Karpas-422 (cell line): ENCODE measurements at regions not wholly inside any gene's neighbourhood (a gene's known extent, or its start where the extent isn't known, plus 50 kb on each side); places are given as distances from the start of the nearest gene placed in this dataset.
A peak's percentile ranks its signal among the peaks of the same experiment; 100 is the strongest.

Experiments
- DNase-seq: peaks from one replicate; pipeline ENCODE4 v3.0.0-alpha.2; 2015
- H2AFZ ChIP-seq: fragments of 200-600 bp; sonication (generic); 2 replicates; pipeline ENCODE4 v1.6.1; 2014; ENCODE audit warnings: antibody characterized with exemption, low read length, mixed read lengths
- H3K27ac ChIP-seq: fragments of 200-600 bp; sonication (generic); 2 replicates; pipeline ENCODE4 v1.5.1; 2014; ENCODE audit warnings: mild to moderate bottlenecking, low read length, moderate library complexity
- H3K27me3 ChIP-seq: fragments of 200-600 bp; sonication (generic); 2 replicates; pipeline ENCODE4 v1.6.1; 2014; ENCODE audit warnings: low read length, mixed read lengths
- H3K36me3 ChIP-seq: fragments of 200-600 bp; sonication (generic); 2 replicates; pipeline ENCODE4 v1.6.1; 2014; ENCODE audit warnings: low read length, mixed read lengths; ENCODE audit not compliant: insufficient read depth
- H3K4me1 ChIP-seq: fragments of 200-600 bp; sonication (generic); 2 replicates; pipeline ENCODE4 v1.6.1; 2014; ENCODE audit warnings: mild to moderate bottlenecking, low read length, mixed read lengths
- H3K4me2 ChIP-seq: fragments of 200-600 bp; sonication (generic); 2 replicates; pipeline ENCODE4 v1.6.1; 2014; ENCODE audit warnings: low read length, low read depth, mild to moderate bottlenecking; ENCODE audit not compliant: poor library complexity, severe bottlenecking
- H3K4me3 ChIP-seq: fragments of 200-600 bp; sonication (generic); 2 replicates; pipeline ENCODE4 v1.5.1; 2014; ENCODE audit warnings: mild to moderate bottlenecking, antibody characterized with exemption, low read length, mixed read lengths
- H3K79me2 ChIP-seq: fragments of 200-600 bp; sonication (generic); 2 replicates; pipeline ENCODE4 v1.6.1; 2014; ENCODE audit warnings: mild to moderate bottlenecking, low read length, mixed read lengths
- H3K9ac ChIP-seq: fragments of 200-600 bp; sonication (generic); 2 replicates; pipeline ENCODE4 v1.6.0; 2014; ENCODE audit warnings: low read length
- H3K9me2 ChIP-seq: fragments of 200-600 bp; sonication (generic), shearing (Covaris generic); replicated peaks from 2 replicates; pipeline ENCODE4 v1.6.0; 2014; ENCODE audit warnings: mild to moderate bottlenecking, low read length, moderate library complexity; ENCODE audit not compliant: insufficient read depth
- H3K9me3 ChIP-seq: fragments of 300-700, 200-600 bp; sonication (generic); 2 replicates; pipeline ENCODE4 v1.6.1; 2014; ENCODE audit warnings: low read length, mixed read lengths
- H4K20me1 ChIP-seq: fragments of 200-600 bp; sonication (generic); 2 replicates; pipeline ENCODE4 v1.6.1; 2014; ENCODE audit warnings: mild to moderate bottlenecking, antibody characterized with exemption, low read length, low read depth; ENCODE audit not compliant: insufficient read depth

DNA sequence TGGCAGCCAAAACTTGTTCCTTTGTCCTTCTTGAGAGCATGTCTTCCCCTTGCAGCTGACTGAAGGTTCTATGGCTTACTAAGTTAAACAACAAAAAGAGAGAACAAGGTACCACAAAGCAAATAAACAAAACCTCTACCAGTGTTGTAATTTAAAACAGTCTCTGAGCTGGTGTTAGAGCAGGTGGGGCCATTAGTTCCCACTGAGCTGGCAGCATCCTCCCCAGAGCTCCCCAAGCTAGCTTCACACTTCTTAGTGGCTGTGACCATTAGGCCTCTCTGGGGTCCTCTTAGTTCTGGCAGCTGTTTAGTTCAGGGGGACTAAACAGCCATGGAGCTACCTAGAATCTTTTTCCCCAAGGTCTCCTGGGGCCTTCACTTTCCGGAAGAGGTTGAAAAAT, 128.6 kb upstream of the ELL2 start:
- DNase-seq: no peak
- Histone ChIP-seq H3K36me3 (no peaks in the 10 kb centered on the region), H3K9ac (no peak overlapping the region), H3K9me3 (no peaks in the 10 kb centered on the region), H3K4me1 (no peaks in the 10 kb centered on the region), H3K4me2 (no peak overlapping the region), H2AFZ (no peak overlapping the region), H3K9me2 (no peaks in the 10 kb centered on the region), H3K4me3 (no peak overlapping the region), H4K20me1 (no peaks in the 10 kb centered on the region), H3K27ac (no peak overlapping the region), H3K79me2 (no peaks in the 10 kb centered on the region), H3K27me3 (no peaks in the 10 kb centered on the region)

DNA sequence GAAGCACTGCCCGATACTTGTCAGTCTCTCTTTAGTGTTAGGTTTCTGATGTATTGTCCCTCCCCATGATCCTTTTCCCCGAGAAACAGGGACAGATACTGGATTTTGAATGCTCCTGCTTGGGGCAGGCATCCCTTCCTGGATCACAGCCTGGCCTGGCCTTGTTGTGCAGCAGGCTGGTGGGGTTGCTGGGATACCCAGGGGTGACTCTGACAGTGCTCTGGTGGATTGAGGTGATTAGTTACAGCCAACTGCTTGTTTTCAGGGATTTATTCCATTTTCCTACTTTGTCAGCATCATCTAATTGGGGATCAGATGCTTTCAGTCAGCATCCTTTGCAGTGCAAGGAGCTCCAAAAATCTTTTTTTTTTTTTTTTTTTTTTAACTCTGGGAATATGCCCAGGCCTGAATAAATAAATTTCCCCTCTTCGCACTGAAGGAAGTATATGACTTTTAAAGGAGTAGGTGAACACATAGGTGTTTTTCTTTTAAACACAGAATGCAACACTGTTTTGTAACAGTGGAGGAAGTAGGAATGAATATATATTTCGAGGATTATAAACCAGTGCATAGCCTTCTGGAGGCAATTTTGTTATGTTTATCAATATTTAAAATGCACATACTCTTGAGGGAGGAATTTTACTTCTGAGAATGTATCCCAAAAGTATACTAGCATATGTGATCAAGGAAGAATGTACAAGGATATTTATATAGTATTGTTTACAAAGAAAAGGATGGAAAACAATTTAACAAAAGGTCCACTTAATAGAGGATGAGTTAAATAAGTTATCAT, 127.3 kb upstream of the ELL2 start:
- Histone ChIP-seq H3K36me3 (no peaks in the 10 kb centered on the region), H3K79me2 (no peaks in the 10 kb centered on the region), H3K4me3 (no peak overlapping the region), H3K4me2 (no peak overlapping the region), H3K27ac (no peak overlapping the region), H3K4me1 (no peaks in the 10 kb centered on the region), H2AFZ (no peak overlapping the region), H3K9me2 (no peaks in the 10 kb centered on the region), H3K9ac (no peak overlapping the region), H4K20me1 (no peaks in the 10 kb centered on the region), H3K27me3 (no peaks in the 10 kb centered on the region), H3K9me3 (no peaks in the 10 kb centered on the region)
- no peak for DNase-seq

DNA sequence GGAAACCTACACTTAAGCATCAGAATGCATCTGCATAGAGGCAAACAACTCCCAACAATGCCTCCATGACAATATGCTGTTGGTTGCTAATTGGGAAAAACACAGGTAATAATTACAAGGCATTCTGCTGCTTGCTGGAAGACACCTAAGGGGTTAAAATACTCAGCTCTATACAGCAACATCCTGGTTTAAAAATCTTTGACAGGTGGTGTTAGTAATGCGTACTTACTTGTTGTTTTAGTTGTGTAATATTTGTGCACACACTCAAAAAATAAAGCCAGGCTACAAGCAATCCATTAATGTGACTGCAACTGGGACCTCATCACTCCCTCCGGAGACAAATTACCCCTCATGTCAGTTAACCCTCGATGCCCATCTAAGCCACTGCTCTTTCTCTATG, 126.3 kb upstream of the ELL2 start:
- Histone ChIP-seq H3K4me1 (no peaks in the 10 kb centered on the region), H3K27ac (no peak overlapping the region), H3K9me3 (no peaks in the 10 kb centered on the region), H3K9me2 (no peaks in the 10 kb centered on the region), H3K27me3 (no peaks in the 10 kb centered on the region), H3K4me2 (no peak overlapping the region), H3K4me3 (no peak overlapping the region), H3K9ac (no peak overlapping the region), H3K36me3 (no peaks in the 10 kb centered on the region), H2AFZ (no peak overlapping the region), H4K20me1 (no peaks in the 10 kb centered on the region), H3K79me2 (no peaks in the 10 kb centered on the region)
- DNase-seq: no peak

DNA sequence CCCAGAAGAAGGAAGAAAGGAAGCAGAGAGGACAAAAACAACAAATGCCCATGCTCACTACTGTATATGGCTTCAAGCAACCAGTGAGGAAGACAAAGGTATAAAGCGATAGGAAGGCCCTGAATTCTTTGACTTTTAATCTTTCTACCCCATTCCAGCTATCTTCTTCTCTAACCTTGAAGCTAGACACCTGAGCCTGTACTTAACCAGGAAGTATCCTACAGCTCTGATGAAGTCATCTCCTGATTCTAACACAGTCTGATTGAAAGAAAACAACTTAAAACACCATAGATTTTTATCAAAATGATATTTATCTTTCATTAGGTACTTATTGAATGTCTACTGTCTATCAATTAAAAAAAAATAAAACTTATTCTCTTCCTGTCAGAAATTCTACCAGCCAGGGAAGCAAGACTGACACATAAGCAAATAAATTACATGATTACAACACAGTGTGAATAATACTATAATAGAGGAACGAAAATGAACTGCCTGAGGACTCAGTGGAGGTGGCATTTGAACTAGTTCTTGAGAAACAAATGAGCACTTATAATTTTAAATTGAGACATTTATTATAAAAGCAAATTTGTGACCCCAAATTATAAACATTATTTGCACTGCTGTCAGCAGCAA, 123.3 kb upstream of the ELL2 start:
- H3K36me3 ChIP-seq: no peaks in the 10 kb centered on the region
- no peak overlapping the region for H3K4me3 ChIP-seq
- H3K9me3 ChIP-seq: no peaks in the 10 kb centered on the region
- no peak for DNase-seq
- H3K27ac ChIP-seq: no peak overlapping the region
- H3K4me1 ChIP-seq: no peaks in the 10 kb centered on the region
- H3K4me2 ChIP-seq: no peak overlapping the region
- H4K20me1 ChIP-seq: no peaks in the 10 kb centered on the region
- H2AFZ ChIP-seq: no peak overlapping the region
- no peak overlapping the region for H3K9ac ChIP-seq
- no peaks in the 10 kb centered on the region for H3K79me2 ChIP-seq
- H3K9me2 ChIP-seq: no peaks in the 10 kb centered on the region
- no peaks in the 10 kb centered on the region for H3K27me3 ChIP-seq

DNA sequence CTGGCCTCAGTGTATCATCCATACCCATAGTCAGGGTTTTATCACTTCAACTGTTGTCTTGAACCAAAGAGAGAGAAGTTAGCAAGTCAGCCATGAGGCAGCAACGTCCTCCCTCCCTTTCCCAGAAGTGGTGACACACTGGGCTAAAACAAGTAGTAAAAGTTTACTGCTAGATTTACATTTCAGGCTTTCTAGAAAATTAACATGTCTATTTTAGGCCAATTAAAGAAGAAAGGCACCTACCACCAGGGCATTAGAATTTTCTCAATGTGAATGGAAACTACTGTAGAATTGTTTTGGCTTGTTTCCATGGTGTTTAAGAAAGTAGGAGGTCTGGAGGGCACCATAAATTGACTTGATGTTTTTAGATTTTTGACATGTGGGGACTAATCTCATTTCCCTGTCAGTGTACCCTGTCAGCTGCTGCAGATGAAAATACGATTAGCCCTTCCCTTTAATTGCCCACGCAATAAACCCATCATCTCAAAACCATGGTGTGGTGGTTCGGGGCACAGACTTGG, 121.8 kb upstream of the ELL2 start:
- H3K4me3 ChIP-seq: no peak overlapping the region
- no peaks in the 10 kb centered on the region for H3K9me2 ChIP-seq
- no peak overlapping the region for H3K4me2 ChIP-seq
- no peak overlapping the region for H3K9ac ChIP-seq
- H2AFZ ChIP-seq: no peak overlapping the region
- peak; percentile 34 for DNase-seq
- H3K27me3 ChIP-seq: no peaks in the 10 kb centered on the region
- no peak overlapping the region for H3K27ac ChIP-seq
- H3K9me3 ChIP-seq: no peaks in the 10 kb centered on the region
- no peaks in the 10 kb centered on the region for H4K20me1 ChIP-seq
- H3K4me1 ChIP-seq: no peaks in the 10 kb centered on the region
- no peaks in the 10 kb centered on the region for H3K36me3 ChIP-seq
- H3K79me2 ChIP-seq: no peaks in the 10 kb centered on the region

DNA sequence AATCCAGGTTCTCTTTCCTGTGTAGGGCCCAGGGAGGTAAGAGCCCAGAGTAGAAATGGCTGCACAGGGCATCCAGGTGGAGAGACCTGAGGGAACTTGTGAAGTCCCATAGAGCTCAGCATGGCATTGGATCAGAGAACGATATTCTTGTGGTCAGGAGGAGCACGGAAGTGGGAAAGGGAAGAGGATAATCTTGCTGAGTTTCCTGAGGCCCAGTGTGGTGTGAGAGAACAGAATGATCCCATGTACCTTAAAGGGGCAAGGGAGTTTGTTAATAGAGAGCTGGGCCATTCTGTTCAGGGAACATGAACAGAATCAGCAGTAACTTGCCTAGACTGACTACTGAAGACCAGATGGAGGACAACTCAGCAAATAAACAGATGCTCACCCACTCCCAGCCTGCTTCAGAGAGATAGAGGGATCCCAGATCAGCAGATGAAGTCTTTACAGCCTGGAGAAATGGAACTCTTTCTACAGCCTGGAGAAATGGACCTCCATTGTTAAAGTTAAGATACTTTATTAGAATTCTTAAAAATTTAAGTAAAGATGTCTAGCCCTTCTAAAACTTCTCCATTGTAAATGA, 119.7 kb upstream of the ELL2 start:
- no peaks in the 10 kb centered on the region for H4K20me1 ChIP-seq
- peak; percentile 27 for DNase-seq
- no peak overlapping the region for H3K9ac ChIP-seq
- H3K4me1 ChIP-seq: no peaks in the 10 kb centered on the region
- no peak overlapping the region for H3K4me3 ChIP-seq
- no peak overlapping the region for H2AFZ ChIP-seq
- H3K9me2 ChIP-seq: no peaks in the 10 kb centered on the region
- H3K27ac ChIP-seq: no peak overlapping the region
- H3K79me2 ChIP-seq: no peaks in the 10 kb centered on the region
- no peaks in the 10 kb centered on the region for H3K9me3 ChIP-seq
- H3K27me3 ChIP-seq: no peaks in the 10 kb centered on the region
- H3K36me3 ChIP-seq: no peaks in the 10 kb centered on the region
- no peak overlapping the region for H3K4me2 ChIP-seq

DNA sequence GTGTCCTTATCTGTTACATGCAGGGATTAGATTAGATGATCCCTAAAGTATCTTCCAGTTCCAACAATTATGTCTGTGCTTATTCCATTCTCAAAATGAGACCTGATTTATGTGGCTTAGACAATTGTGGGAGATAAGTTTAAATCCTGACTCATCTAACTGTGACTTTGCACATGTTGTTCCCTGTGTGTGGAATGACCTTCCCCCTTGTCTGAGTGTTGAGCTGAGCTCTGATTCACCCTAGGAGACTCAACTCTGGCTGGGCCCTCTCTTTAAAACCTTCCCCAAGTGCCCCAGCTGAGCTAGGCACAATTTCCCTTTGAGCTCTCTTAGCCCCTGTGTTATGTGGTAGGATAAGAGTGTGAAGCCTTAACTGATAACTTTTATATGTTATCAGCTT, 118.9 kb upstream of the ELL2 start:
- H3K4me1 ChIP-seq: no peaks in the 10 kb centered on the region
- DNase-seq: no peak
- no peak overlapping the region for H2AFZ ChIP-seq
- no peaks in the 10 kb centered on the region for H3K9me2 ChIP-seq
- no peak overlapping the region for H3K27ac ChIP-seq
- no peaks in the 10 kb centered on the region for H3K36me3 ChIP-seq
- no peaks in the 10 kb centered on the region for H3K27me3 ChIP-seq
- no peaks in the 10 kb centered on the region for H3K9me3 ChIP-seq
- H3K79me2 ChIP-seq: no peaks in the 10 kb centered on the region
- no peaks in the 10 kb centered on the region for H4K20me1 ChIP-seq
- H3K9ac ChIP-seq: no peak overlapping the region
- no peak overlapping the region for H3K4me2 ChIP-seq
- no peak overlapping the region for H3K4me3 ChIP-seq

DNA sequence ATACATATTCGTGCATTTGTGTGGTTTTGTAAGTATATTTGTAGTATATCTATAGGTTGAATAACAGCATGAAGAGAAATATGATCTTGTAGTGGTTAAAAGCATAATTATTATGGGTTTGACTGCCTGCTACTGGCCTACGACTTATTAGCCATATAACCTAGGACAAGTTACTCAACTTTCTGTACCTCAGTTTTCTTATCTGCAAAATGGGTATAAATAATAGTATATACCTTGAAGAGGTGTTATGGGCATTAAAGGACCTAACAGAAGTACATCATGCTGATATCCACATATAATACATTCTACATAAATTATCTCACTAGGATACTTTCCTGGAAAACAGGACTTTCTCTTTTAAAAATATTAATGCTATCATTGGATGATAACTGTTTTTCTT, 118.3 kb upstream of the ELL2 start:
- no peaks in the 10 kb centered on the region for H3K9me3 ChIP-seq
- no peak overlapping the region for H3K4me2 ChIP-seq
- no peaks in the 10 kb centered on the region for H4K20me1 ChIP-seq
- no peaks in the 10 kb centered on the region for H3K4me1 ChIP-seq
- H3K9me2 ChIP-seq: no peaks in the 10 kb centered on the region
- H3K9ac ChIP-seq: no peak overlapping the region
- no peak overlapping the region for H3K4me3 ChIP-seq
- H3K27ac ChIP-seq: no peak overlapping the region
- no peak for DNase-seq
- no peaks in the 10 kb centered on the region for H3K79me2 ChIP-seq
- no peak overlapping the region for H2AFZ ChIP-seq
- H3K27me3 ChIP-seq: no peaks in the 10 kb centered on the region
- no peaks in the 10 kb centered on the region for H3K36me3 ChIP-seq
